IMR-90 (cell line): ENCODE measurements at regions not wholly inside any gene's neighbourhood (a gene's known extent, or its start where the extent isn't known, plus 50 kb on each side); places are given as distances from the start of the nearest gene placed in this dataset.

Experiments used
- CEBPB ChIP-seq: IDR thresholded peaks from 2 replicates; pipeline ENCODE4 v1.6.1; 2012; ENCODE audit warnings: low read depth, low read length, improper control_type of control experiment
- CTCF ChIP-seq: conservative IDR thresholded peaks from 2 replicates; pipeline ENCODE4 v1.5.1; 2012; ENCODE audit warnings: mild to moderate bottlenecking, low read depth, low read length, improper control_type of control experiment
- ELK1 ChIP-seq: fragments of 150-350 bp; IDR thresholded peaks from 2 replicates; pipeline ENCODE4 v1.6.1; 2016; ENCODE audit warnings: low read depth, mild to moderate bottlenecking, low read length, moderate library complexity, borderline replicate concordance
- FOS ChIP-seq: fragments of 150-350 bp; IDR thresholded peaks from 2 replicates; pipeline ENCODE4 v1.6.1; 2016; ENCODE audit warnings: low read depth, low read length
- MAFK ChIP-seq: IDR thresholded peaks from 2 replicates; pipeline ENCODE4 v1.6.1; 2012; ENCODE audit warnings: low read depth, low read length, improper control_type of control experiment
- MXI1 ChIP-seq: IDR thresholded peaks from 2 replicates; pipeline ENCODE4 v1.6.1; 2012; ENCODE audit warnings: low read depth, mild to moderate bottlenecking, low read length, moderate library complexity, borderline replicate concordance
- POLR2A ChIP-seq: IDR thresholded peaks from 2 replicates; pipeline ENCODE4 v1.6.1; 2012; ENCODE audit warnings: mild to moderate bottlenecking, low read depth, low read length
- RCOR1 ChIP-seq: IDR thresholded peaks from 2 replicates; pipeline ENCODE4 v1.6.1; 2012; ENCODE audit warnings: mild to moderate bottlenecking, low read length, improper control_type of control experiment; ENCODE audit not compliant: insufficient replicate concordance
- RFX5 ChIP-seq: IDR thresholded peaks from 2 replicates; pipeline ENCODE4 v1.8.0; 2012; ENCODE audit warnings: low read depth, mild to moderate bottlenecking, low read length, moderate library complexity
- SMC3 ChIP-seq: fragments of 150-350 bp; IDR thresholded peaks from 2 replicates; pipeline ENCODE4 v1.6.1; 2016; ENCODE audit warnings: low read depth, mild to moderate bottlenecking, antibody characterized with exemption, low read length, moderate library complexity
- USF2 ChIP-seq: fragments of 150-350 bp; IDR thresholded peaks from 2 replicates; pipeline ENCODE4 v1.6.1; 2017; ENCODE audit warnings: mild to moderate bottlenecking, antibody characterized with exemption, low read length, low read depth

- no peak for TF ChIP-seq RFX5
- no peak for TF ChIP-seq CTCF
- no peak for TF ChIP-seq ELK1
- TF ChIP-seq POLR2A: no peak
- no peak for TF ChIP-seq USF2
- no peak for TF ChIP-seq SMC3
- no peak for TF ChIP-seq CEBPB
- no peak for TF ChIP-seq MAFK
- TF ChIP-seq FOS: no peak
- TF ChIP-seq RCOR1: no peak
- TF ChIP-seq MXI1: no peak
Observed at GRCh38 chr12:25707056-25707455, 154.0 kb upstream of the LMNTD1 start.
